Natural killer cell (primary cell): ENCODE measurements at regions not wholly inside any gene's neighbourhood (a gene's known extent, or its start where the extent isn't known, plus 50 kb on each side); places are given as distances from the start of the nearest gene placed in this dataset.

Experiments used
- ATAC-seq, 3 donors: fragments of 150-1000 bp in 2 of 3; fragments of 200-7000 bp in 1 of 3; cut with Tn5 transposase; 1 replicate in 1 of 3; 2 replicates in 2 of 3; pipeline ENCODE4 v1.10.0; 2021; ENCODE audit warnings: mild to moderate bottlenecking in 2 of 3, moderate library complexity in 2 of 3
- DNase-seq, 2 donors: peaks; one replicate each; pipeline versions ENCODE4 v3.0.0 to v3.0.0-alpha.2; 2013 to 2021; ENCODE audit warnings: mixed read lengths in 1 of 2
- H3K27ac ChIP-seq: one replicate; pipeline ENCODE4 v1.5.1; 2013; ENCODE audit warnings: mild to moderate bottlenecking, low read length
- H3K27me3 ChIP-seq: one replicate; pipeline ENCODE4 v1.6.1; 2013; ENCODE audit warnings: low read length; ENCODE audit not compliant: control insufficient read depth, insufficient read depth
- H3K36me3 ChIP-seq: one replicate; pipeline ENCODE4 v1.6.1; 2013; ENCODE audit warnings: low read length; ENCODE audit not compliant: control insufficient read depth, insufficient read depth
- H3K4me1 ChIP-seq: one replicate; pipeline ENCODE4 v1.6.1; 2013; ENCODE audit warnings: low read length; ENCODE audit not compliant: control insufficient read depth, insufficient read depth
- H3K4me3 ChIP-seq: one replicate; pipeline ENCODE4 v1.5.1; 2013; ENCODE audit warnings: low read length
- H3K9me3 ChIP-seq: one replicate; pipeline ENCODE4 v1.6.1; 2013; ENCODE audit warnings: low read length; ENCODE audit not compliant: control insufficient read depth, insufficient read depth
- H3K27ac Mint-ChIP-seq, 2 donors: one replicate each; pipeline ENCODE4 v1.8.0; 2022; ENCODE audit warnings: mild to moderate bottlenecking in 2 of 2, mixed read lengths in 2 of 2, moderate library complexity in 1 of 2
- H3K27me3 Mint-ChIP-seq, 2 donors: one replicate each; pipeline ENCODE4 v1.8.0; 2022; ENCODE audit warnings: low read depth in 2 of 2, mixed read lengths in 2 of 2
- H3K36me3 Mint-ChIP-seq: one replicate; pipeline ENCODE4 v1.8.0; 2022; ENCODE audit warnings: mixed read lengths
- H3K4me1 Mint-ChIP-seq, 2 donors: one replicate each; pipeline ENCODE4 v1.8.0; 2022; ENCODE audit warnings: mixed read lengths in 2 of 2
- H3K4me3 Mint-ChIP-seq: one replicate; pipeline ENCODE4 v1.8.0; 2022; ENCODE audit warnings: mild to moderate bottlenecking, moderate library complexity, mixed read lengths
- H3K9me3 Mint-ChIP-seq, 2 donors: one replicate each; pipeline ENCODE4 v1.8.0; 2022; ENCODE audit warnings: mixed read lengths in 2 of 2
- WGBS: methylation state at CpG from one replicate; pipeline ENCODE4 v1.1.7; 2013; ENCODE audit warnings: missing lambda C conversion rate; ENCODE audit not compliant: insufficient coverage; 5-methylcytosine and 5-hydroxymethylcytosine counted together
- intact Hi-C: fragments of 100-400 bp; cut with micrococcal nuclease; formaldehyde crosslinking; loops from one replicate; pipeline ENCODE4 v1.14.2; 2022
- TF ChIP-seq, protein P1 (sequence below): fragments of 200-600 bp; IDR thresholded peaks from one replicate; pipeline ENCODE4 v1.8.0; 2022; ENCODE audit warnings: antibody characterized with exemption

DNA sequence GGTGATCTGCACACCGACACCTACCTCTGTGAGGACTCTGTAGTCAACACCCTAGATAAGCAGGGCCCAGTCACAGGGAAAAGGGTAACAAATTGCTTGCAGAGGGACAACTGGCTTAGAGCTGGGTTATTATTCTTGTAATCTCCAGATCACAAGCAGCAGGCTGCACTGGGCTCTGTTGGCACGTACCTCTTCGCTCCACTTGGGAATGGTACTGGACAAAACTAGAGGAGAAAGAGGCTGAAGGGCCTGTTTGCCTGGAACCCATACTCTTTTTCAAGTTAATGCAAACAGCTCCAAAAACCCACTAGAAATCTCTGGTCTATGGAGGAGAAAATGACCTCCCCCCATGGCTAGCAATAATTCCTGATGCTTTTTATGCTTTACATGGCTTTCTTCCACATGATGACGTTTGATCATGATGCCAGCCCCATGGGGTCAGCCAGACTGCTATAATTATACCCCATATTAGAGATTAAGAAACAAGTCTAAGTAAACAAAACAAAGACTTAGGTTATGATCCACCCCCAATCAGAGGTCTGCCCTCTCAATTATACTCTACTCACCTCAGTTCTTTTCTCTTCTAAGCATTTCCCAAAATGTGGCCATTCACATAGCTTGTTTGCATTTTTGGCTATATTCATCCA is 190.0 kb downstream of the UNC5CL start:
- Histone ChIP-seq H3K27me3 (no peaks in the 10 kb centered on the region), H3K36me3 (no peaks in the 10 kb centered on the region), H3K4me1 (no peaks in the 10 kb centered on the region), H3K9me3 (no peaks in the 10 kb centered on the region), H3K27ac (no peak overlapping the region), H3K4me3 (no peak overlapping the region)
- no peaks in the 10 kb centered on the region for H3K4me1 Mint-ChIP-seq
- no peaks in the 10 kb centered on the region for H3K36me3 Mint-ChIP-seq
- peaks cover 19 to 30% of the 10 kb centered on the region in 2 donors for H3K27me3 Mint-ChIP-seq
- 90% methylated on average over 4 of the region's 4 CpGs for WGBS
- no peak overlapping the region for H3K27ac Mint-ChIP-seq
- ATAC-seq, result no peak
- no peak for DNase-seq
- intact Hi-C loops, result loop anchor here (5.0 to 10.0 kb wide), 2 partner anchors 864 to 1502 kb away; no protein-coding TSS in a partner anchor
- H3K9me3 Mint-ChIP-seq, result no peaks in the 10 kb centered on the region
- TF ChIP-seq, protein P1, sequence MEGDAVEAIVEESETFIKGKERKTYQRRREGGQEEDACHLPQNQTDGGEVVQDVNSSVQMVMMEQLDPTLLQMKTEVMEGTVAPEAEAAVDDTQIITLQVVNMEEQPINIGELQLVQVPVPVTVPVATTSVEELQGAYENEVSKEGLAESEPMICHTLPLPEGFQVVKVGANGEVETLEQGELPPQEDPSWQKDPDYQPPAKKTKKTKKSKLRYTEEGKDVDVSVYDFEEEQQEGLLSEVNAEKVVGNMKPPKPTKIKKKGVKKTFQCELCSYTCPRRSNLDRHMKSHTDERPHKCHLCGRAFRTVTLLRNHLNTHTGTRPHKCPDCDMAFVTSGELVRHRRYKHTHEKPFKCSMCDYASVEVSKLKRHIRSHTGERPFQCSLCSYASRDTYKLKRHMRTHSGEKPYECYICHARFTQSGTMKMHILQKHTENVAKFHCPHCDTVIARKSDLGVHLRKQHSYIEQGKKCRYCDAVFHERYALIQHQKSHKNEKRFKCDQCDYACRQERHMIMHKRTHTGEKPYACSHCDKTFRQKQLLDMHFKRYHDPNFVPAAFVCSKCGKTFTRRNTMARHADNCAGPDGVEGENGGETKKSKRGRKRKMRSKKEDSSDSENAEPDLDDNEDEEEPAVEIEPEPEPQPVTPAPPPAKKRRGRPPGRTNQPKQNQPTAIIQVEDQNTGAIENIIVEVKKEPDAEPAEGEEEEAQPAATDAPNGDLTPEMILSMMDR, result no peak
- H3K4me3 Mint-ChIP-seq, result no peak overlapping the region

DNA sequence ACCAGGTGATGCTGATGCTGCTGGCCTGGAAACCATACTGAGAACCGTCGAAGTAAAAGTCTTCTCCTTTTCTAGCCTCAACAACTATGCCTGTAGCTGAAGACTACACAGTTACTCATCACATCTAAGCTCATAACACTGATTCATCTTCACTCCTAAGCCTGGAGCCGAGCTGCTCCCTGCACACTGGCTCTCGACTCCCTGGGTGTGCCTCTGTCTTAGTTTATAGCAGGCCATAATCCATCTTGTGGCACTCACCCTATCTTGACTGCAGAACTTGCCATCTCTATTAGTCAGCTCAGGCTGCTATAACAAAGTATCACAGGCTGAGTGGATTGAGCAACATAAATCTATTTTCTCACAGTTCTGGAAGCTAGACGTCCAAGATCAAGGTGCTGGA is 191.0 kb downstream of the UNC5CL start:
- H3K27ac Mint-ChIP-seq, result no peak overlapping the region
- intact Hi-C loops, result loop anchor here (5.0 to 10.0 kb wide), 2 partner anchors 863 to 1501 kb away; no protein-coding TSS in a partner anchor

DNA sequence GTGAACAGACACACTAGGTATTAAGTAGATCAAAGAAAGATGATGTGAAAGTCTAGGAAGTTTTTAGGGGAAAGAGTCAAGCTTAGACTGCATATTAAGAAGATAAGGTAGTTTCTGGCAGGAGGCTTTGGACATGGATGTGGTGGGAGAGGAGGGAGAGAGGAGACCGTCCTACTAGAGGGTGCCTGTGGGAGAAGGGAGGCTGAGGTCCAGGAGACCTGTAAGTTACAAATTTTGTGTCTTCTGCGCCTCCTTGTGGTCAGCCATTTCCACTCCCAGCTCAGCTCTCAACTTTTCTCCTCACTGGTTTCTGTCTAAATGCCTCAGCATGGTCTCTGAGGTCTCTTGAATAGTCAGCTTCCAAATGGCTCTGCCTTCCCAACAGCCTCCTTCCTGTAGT is 193.5 kb downstream of the UNC5CL start:
- Mint-ChIP-seq H3K9me3 (no peaks in the 10 kb centered on the region), H3K36me3 (no peaks in the 10 kb centered on the region), H3K4me3 (no peak overlapping the region), H3K27me3 (peaks cover 28 to 64% of the 10 kb centered on the region in 2 donors), H3K27ac (no peak overlapping the region), H3K4me1 (no peaks in the 10 kb centered on the region)
- DNase-seq (peak in 1 of 2 donors; percentile 50), ATAC-seq (no peak)
- no peaks in the 10 kb centered on the region for H3K4me1 ChIP-seq
- intact Hi-C loops, result loop anchor here (5.0 to 10.0 kb wide), 2 partner anchors 861 to 1498 kb away; no protein-coding TSS in a partner anchor
- no peak overlapping the region for H3K4me3 ChIP-seq
- no peak overlapping the region for H3K27ac ChIP-seq
- no peaks in the 10 kb centered on the region for H3K9me3 ChIP-seq
- H3K27me3 ChIP-seq, result no peaks in the 10 kb centered on the region
- WGBS, result 54% methylated on average over 2 of the region's 2 CpGs
- TF ChIP-seq, protein P1, result peak; percentile 29
- no peaks in the 10 kb centered on the region for H3K36me3 ChIP-seq

More for the DNA sequence above, 191.0 kb downstream of the UNC5CL start:
- ATAC-seq, result no peak
- Histone ChIP-seq H3K4me1 (no peaks in the 10 kb centered on the region), H3K9me3 (no peaks in the 10 kb centered on the region), H3K4me3 (no peak overlapping the region), H3K27me3 (no peaks in the 10 kb centered on the region), H3K36me3 (no peaks in the 10 kb centered on the region), H3K27ac (no peak overlapping the region)
- WGBS, result 81% methylated on average over 4 of the region's 5 CpGs
- Mint-ChIP-seq H3K27me3 (peaks cover 17 to 39% of the 10 kb centered on the region in 2 donors), H3K9me3 (no peaks in the 10 kb centered on the region), H3K4me3 (no peak overlapping the region), H3K36me3 (no peaks in the 10 kb centered on the region), H3K4me1 (no peaks in the 10 kb centered on the region)
- TF ChIP-seq, protein P1, result no peak
- no peak for DNase-seq

DNA sequence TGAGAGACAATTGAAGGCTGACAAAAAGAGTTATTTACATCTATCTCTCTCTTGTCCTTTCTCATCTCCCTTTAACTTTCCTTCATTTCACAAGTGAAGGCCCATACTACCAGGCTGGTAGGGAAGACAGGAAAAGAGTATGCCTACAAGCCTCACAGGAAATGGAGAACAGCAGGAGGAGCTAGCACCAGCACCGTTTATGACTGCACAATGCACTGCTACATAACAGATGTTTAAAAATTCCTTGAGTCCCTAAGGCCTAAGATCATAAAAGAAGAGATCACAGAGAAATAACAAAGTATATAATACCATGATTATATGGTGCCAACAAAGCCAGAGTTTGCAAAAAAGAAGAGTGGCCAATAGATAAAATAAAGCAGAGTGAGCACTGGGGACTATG is 194.8 kb downstream of the UNC5CL start:
- H3K27me3 ChIP-seq, result no peaks in the 10 kb centered on the region
- intact Hi-C loops, result loop anchor here (10.0 kb wide), 1 partner anchor 859 kb away; no protein-coding TSS in a partner anchor

More for the DNA sequence above, 194.8 kb downstream of the UNC5CL start:
- Histone ChIP-seq H3K4me3 (no peak overlapping the region), H3K27ac (no peak overlapping the region), H3K36me3 (no peaks in the 10 kb centered on the region), H3K9me3 (no peaks in the 10 kb centered on the region), H3K4me1 (no peaks in the 10 kb centered on the region)
- ATAC-seq (no peak), DNase-seq (no peak)
- TF ChIP-seq, protein P1, result no peak
- H3K4me3 Mint-ChIP-seq, result no peak overlapping the region
- no peak overlapping the region for H3K27ac Mint-ChIP-seq
- peaks cover 28 to 71% of the 10 kb centered on the region in 2 donors for H3K27me3 Mint-ChIP-seq
- 43% methylated on average over 1 of the region's 1 CpG for WGBS
- H3K36me3 Mint-ChIP-seq, result no peaks in the 10 kb centered on the region
- no peaks in the 10 kb centered on the region for H3K9me3 Mint-ChIP-seq
- no peaks in the 10 kb centered on the region for H3K4me1 Mint-ChIP-seq
